ENCODE measurements at regions not wholly inside any gene's neighbourhood (a gene's known extent, or its start where the extent isn't known, plus 50 kb on each side); places are given as distances from the start of the nearest gene placed in this dataset.
"Not testable (repeated sequence)": the region's sequence is repeated elsewhere in the genome, so short reads cannot be mapped to it uniquely, and the experiment has no call there.

- H3K36me3 Mint-ChIP-seq; DNase-seq (ENCODE audit: extremely low spot score, unreplicated experiment); H3K27me3 Mint-ChIP-seq; H3K9me3 Mint-ChIP-seq; H3K27ac Mint-ChIP-seq; H3K4me3 Mint-ChIP-seq; H3K4me1 Mint-ChIP-seq (ENCODE audit: unreplicated experiment): not testable (repeated sequence)
Observed at GRCh38 chr10:47670857-47671256, 92.5 kb downstream of the SYT15B start.

- H3K27ac Mint-ChIP-seq; H3K27me3 Mint-ChIP-seq; DNase-seq (ENCODE audit: extremely low spot score, unreplicated experiment); H3K4me3 Mint-ChIP-seq; H3K4me1 Mint-ChIP-seq (ENCODE audit: unreplicated experiment); H3K36me3 Mint-ChIP-seq; H3K9me3 Mint-ChIP-seq: not testable (repeated sequence)
Observed at GRCh38 chr10:47661955-47662577, 101.3 kb downstream of the SYT15B start.

- H3K36me3 Mint-ChIP-seq; H3K4me3 Mint-ChIP-seq; H3K27ac Mint-ChIP-seq; H3K4me1 Mint-ChIP-seq (ENCODE audit: unreplicated experiment); DNase-seq (ENCODE audit: extremely low spot score, unreplicated experiment); H3K9me3 Mint-ChIP-seq; H3K27me3 Mint-ChIP-seq: not testable (repeated sequence)
Observed at GRCh38 chr10:47656732-47657131, 106.7 kb downstream of the SYT15B start.

GRCh38 chr10:47654161-47654560 is 109.2 kb downstream of the SYT15B start:
- not testable (repeated sequence) for H3K27ac Mint-ChIP-seq; H3K4me1 Mint-ChIP-seq (ENCODE audit: unreplicated experiment); H3K36me3 Mint-ChIP-seq; H3K9me3 Mint-ChIP-seq; H3K4me3 Mint-ChIP-seq; H3K27me3 Mint-ChIP-seq; DNase-seq (ENCODE audit: extremely low spot score, unreplicated experiment)

- not testable (repeated sequence) for H3K27ac Mint-ChIP-seq; H3K36me3 Mint-ChIP-seq; H3K27me3 Mint-ChIP-seq; DNase-seq (ENCODE audit: extremely low spot score, unreplicated experiment); H3K9me3 Mint-ChIP-seq; H3K4me3 Mint-ChIP-seq; H3K4me1 Mint-ChIP-seq (ENCODE audit: unreplicated experiment)
Observed at GRCh38 chr10:47648594-47648993, 114.8 kb downstream of the SYT15B start.

GRCh38 chr10:47647523-47648101 is 115.8 kb downstream of the SYT15B start:
- H3K9me3 Mint-ChIP-seq; H3K36me3 Mint-ChIP-seq; DNase-seq (ENCODE audit: extremely low spot score, unreplicated experiment); H3K27me3 Mint-ChIP-seq; H3K4me1 Mint-ChIP-seq (ENCODE audit: unreplicated experiment); H3K27ac Mint-ChIP-seq; H3K4me3 Mint-ChIP-seq: not testable (repeated sequence)

GRCh38 chr10:47646686-47647273 is 116.6 kb downstream of the SYT15B start:
- not testable (repeated sequence) for H3K27ac Mint-ChIP-seq; H3K36me3 Mint-ChIP-seq; DNase-seq (ENCODE audit: extremely low spot score, unreplicated experiment); H3K4me3 Mint-ChIP-seq; H3K27me3 Mint-ChIP-seq; H3K9me3 Mint-ChIP-seq; H3K4me1 Mint-ChIP-seq (ENCODE audit: unreplicated experiment)
- peak; percentile 73 for TF ChIP-seq CTCF (conservative IDR thresholded peaks at IDR 0.05)

- not testable (repeated sequence) for H3K9me3 Mint-ChIP-seq; H3K36me3 Mint-ChIP-seq; H3K4me3 Mint-ChIP-seq; H3K4me1 Mint-ChIP-seq (ENCODE audit: unreplicated experiment); H3K27me3 Mint-ChIP-seq; H3K27ac Mint-ChIP-seq; DNase-seq (ENCODE audit: extremely low spot score, unreplicated experiment)
Observed at GRCh38 chr10:47626975-47627374, 103.5 kb upstream of the AGAP9 start.

GRCh38 chr10:47622719-47623118 is 99.3 kb upstream of the AGAP9 start:
- not testable (repeated sequence) for H3K4me3 Mint-ChIP-seq; DNase-seq (ENCODE audit: extremely low spot score, unreplicated experiment); H3K4me1 Mint-ChIP-seq (ENCODE audit: unreplicated experiment); H3K9me3 Mint-ChIP-seq; H3K27me3 Mint-ChIP-seq; H3K27ac Mint-ChIP-seq; H3K36me3 Mint-ChIP-seq

- not testable (repeated sequence) for DNase-seq (ENCODE audit: extremely low spot score, unreplicated experiment); H3K27ac Mint-ChIP-seq; H3K4me3 Mint-ChIP-seq; H3K36me3 Mint-ChIP-seq; H3K27me3 Mint-ChIP-seq; H3K4me1 Mint-ChIP-seq (ENCODE audit: unreplicated experiment); H3K9me3 Mint-ChIP-seq
Observed at GRCh38 chr10:47619300-47620012, 96.0 kb upstream of the AGAP9 start.

- H3K36me3 Mint-ChIP-seq; H3K4me1 Mint-ChIP-seq (ENCODE audit: unreplicated experiment); DNase-seq (ENCODE audit: extremely low spot score, unreplicated experiment); H3K9me3 Mint-ChIP-seq; H3K4me3 Mint-ChIP-seq; H3K27me3 Mint-ChIP-seq; H3K27ac Mint-ChIP-seq: not testable (repeated sequence)
Observed at GRCh38 chr10:47609311-47609710, 85.9 kb upstream of the AGAP9 start.

GRCh38 chr10:47605791-47606773 is 82.6 kb upstream of the AGAP9 start:
- not testable (repeated sequence) for H3K4me3 Mint-ChIP-seq; H3K27ac Mint-ChIP-seq; H3K4me1 Mint-ChIP-seq (ENCODE audit: unreplicated experiment); H3K36me3 Mint-ChIP-seq; H3K27me3 Mint-ChIP-seq; DNase-seq (ENCODE audit: extremely low spot score, unreplicated experiment); H3K9me3 Mint-ChIP-seq

Measured in type B pancreatic cell (in vitro differentiated cells).